Central memory CD4-positive, alpha-beta T cell (primary cell): ENCODE measurements at regions not wholly inside any gene's neighbourhood (a gene's known extent, or its start where the extent isn't known, plus 50 kb on each side); places are given as distances from the start of the nearest gene placed in this dataset.
"Not testable (repeated sequence)": the region's sequence is repeated elsewhere in the genome, so short reads cannot be mapped to it uniquely, and the experiment has no call there.

Experiments used
- DNase-seq: peaks from one replicate; pipeline ENCODE4 v3.0.0; 2022

- no peak for DNase-seq
These were observed 389.1 kb downstream of the NYAP2 start for GRCh38 chr2:225788571-225789094.

GRCh38 chr2:225787497-225787896, 388.0 kb downstream of the NYAP2 start:
- DNase-seq, result no peak

- no peak for DNase-seq
These were observed 382.5 kb downstream of the NYAP2 start for GRCh38 chr2:225781991-225782390.

GRCh38 chr2:225781145-225781544, 381.6 kb downstream of the NYAP2 start:
- no peak for DNase-seq

GRCh38 chr2:225779829-225780228, 380.3 kb downstream of the NYAP2 start:
- no peak for DNase-seq

- no peak for DNase-seq
These were observed 373.6 kb downstream of the NYAP2 start for GRCh38 chr2:225773148-225773547.

GRCh38 chr2:225771701-225772100, 372.2 kb downstream of the NYAP2 start:
- no peak for DNase-seq

- no peak for DNase-seq
These were observed 369.2 kb downstream of the NYAP2 start for GRCh38 chr2:225768741-225769140.

- no peak for DNase-seq
These were observed 366.9 kb downstream of the NYAP2 start for GRCh38 chr2:225766431-225766830.

- no peak for DNase-seq
These were observed 366.3 kb downstream of the NYAP2 start for GRCh38 chr2:225765820-225766219.

- DNase-seq, result no peak
These were observed 364.8 kb downstream of the NYAP2 start for GRCh38 chr2:225764346-225764745.

GRCh38 chr2:225763711-225764110, 364.2 kb downstream of the NYAP2 start:
- DNase-seq, result no peak

GRCh38 chr2:225761396-225761795, 361.9 kb downstream of the NYAP2 start:
- DNase-seq, result no peak

- DNase-seq, result no peak
These were observed 357.7 kb downstream of the NYAP2 start for GRCh38 chr2:225757248-225757647.

GRCh38 chr2:225756198-225756597, 356.7 kb downstream of the NYAP2 start:
- no peak for DNase-seq

- DNase-seq, result no peak
These were observed 349.1 kb downstream of the NYAP2 start for GRCh38 chr2:225748609-225749008.

GRCh38 chr2:225743996-225744395, 344.5 kb downstream of the NYAP2 start:
- DNase-seq, result not testable (repeated sequence)

- no peak for DNase-seq
These were observed 343.0 kb downstream of the NYAP2 start for GRCh38 chr2:225742487-225742886.

GRCh38 chr2:225740086-225740485, 340.6 kb downstream of the NYAP2 start:
- no peak for DNase-seq

- DNase-seq, result no peak
These were observed 339.8 kb downstream of the NYAP2 start for GRCh38 chr2:225739328-225739727.

- no peak for DNase-seq
These were observed 339.2 kb downstream of the NYAP2 start for GRCh38 chr2:225738735-225739134.

- no peak for DNase-seq
These were observed 338.0 kb downstream of the NYAP2 start for GRCh38 chr2:225737556-225737955.

- no peak for DNase-seq
These were observed 336.3 kb downstream of the NYAP2 start for GRCh38 chr2:225735844-225736243.

GRCh38 chr2:225725726-225726125, 326.2 kb downstream of the NYAP2 start:
- no peak for DNase-seq
